Sigmoid colon (tissue), 4 donors: ENCODE measurements at regions not wholly inside any gene's neighbourhood (a gene's known extent, or its start where the extent isn't known, plus 50 kb on each side); places are given as distances from the start of the nearest gene placed in this dataset.

Experiments used
- CTCF ChIP-seq, 4 experiments: fragments of 450-650 bp in 3 of 4; fragments of 200-600 bp in 1 of 4; IDR thresholded peaks; one replicate each; pipeline ENCODE4 v1.5.1; 2016 to 2019; ENCODE audit warnings: antibody characterized with exemption in 4 of 4, mild to moderate bottlenecking in 3 of 4, moderate library complexity in 2 of 4
- EP300 ChIP-seq, 4 donors: sonication (generic); formaldehyde crosslinking; IDR thresholded peaks; one replicate each; pipeline ENCODE4 v1.6.1; 2017; ENCODE audit warnings: antibody characterized with exemption in 4 of 4
- POLR2A ChIP-seq, 2 donors: fragments of 450-650 bp; IDR thresholded peaks; one replicate each; pipeline ENCODE4 v1.6.1; 2016; ENCODE audit warnings: antibody characterized with exemption in 2 of 2, mild to moderate bottlenecking in 2 of 2, moderate library complexity in 2 of 2
- POLR2AphosphoS5 ChIP-seq, 4 donors: sonication (generic); formaldehyde crosslinking; IDR thresholded peaks; one replicate each; pipeline ENCODE4 v1.6.1; 2017; ENCODE audit warnings: antibody characterized with exemption in 4 of 4

GRCh38 chr2:120932881-120933280 lies 197.2 kb downstream of the GLI2 start:
- TF ChIP-seq CTCF (IDR thresholded peaks at IDR 0.05) (no peak), EP300 (IDR thresholded peaks at IDR 0.05) (no peak), POLR2AphosphoS5 (IDR thresholded peaks at IDR 0.05) (no peak), POLR2A (IDR thresholded peaks at IDR 0.05) (no peak)
